Stimulated activated CD8-positive, alpha-beta memory T cell treated with anti-CD3 and anti-CD28 coated beads, Interleukin-7, amount 100 ng/mL, for 48 hours (primary cell): ENCODE measurements at regions not wholly inside any gene's neighbourhood (a gene's known extent, or its start where the extent isn't known, plus 50 kb on each side); places are given as distances from the start of the nearest gene placed in this dataset.

ENCODE experiments used
- DNase-seq, 2 donors: peaks; one replicate each; pipeline ENCODE4 v3.0.0-alpha.2; 2020; ENCODE audit warnings: low read depth in 1 of 2; ENCODE audit errors: extremely low read depth in 1 of 2

DNA sequence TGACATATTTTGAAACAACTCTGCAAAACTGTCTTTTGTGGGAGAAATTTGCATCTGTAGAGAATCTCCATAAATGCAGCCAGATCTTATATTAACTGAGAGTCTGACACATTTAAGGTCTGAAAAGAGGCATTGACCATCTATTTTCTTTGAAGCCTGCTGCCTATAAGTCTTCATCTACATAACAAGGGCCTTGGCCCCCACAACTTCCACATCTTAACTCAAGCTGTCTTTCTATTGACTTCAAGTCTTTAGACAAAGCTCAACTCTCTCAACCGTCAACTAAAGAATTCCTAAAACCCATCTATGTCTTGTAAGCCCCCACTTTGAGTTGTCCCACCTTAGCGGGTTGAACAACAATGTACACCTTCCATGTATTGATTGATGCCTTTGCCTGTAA lies 72.4 kb upstream of the ADCY1 start:
- DNase-seq, result no peak

DNA sequence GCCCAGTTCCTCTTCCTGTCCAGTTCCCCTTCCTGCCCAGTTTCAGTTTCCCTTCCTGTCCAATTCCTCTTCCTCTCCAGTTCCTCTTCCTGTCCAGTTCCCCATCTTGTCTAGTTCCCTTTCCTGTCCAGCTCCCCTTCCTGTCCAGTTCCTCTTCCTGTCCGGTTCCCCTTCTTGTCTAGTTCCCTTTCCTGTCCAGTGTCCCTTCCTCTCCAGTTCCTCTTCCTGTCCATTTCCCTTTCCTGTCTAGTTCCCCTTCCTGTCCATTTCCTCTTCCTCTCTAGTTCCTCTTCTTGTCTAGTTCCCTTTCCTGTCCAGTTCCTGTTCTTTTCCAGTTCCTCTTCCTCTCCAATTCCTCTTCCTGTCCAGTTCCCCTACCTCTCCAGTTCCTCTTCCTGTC lies 68.1 kb upstream of the ADCY1 start:
- DNase-seq, result no peak

DNA sequence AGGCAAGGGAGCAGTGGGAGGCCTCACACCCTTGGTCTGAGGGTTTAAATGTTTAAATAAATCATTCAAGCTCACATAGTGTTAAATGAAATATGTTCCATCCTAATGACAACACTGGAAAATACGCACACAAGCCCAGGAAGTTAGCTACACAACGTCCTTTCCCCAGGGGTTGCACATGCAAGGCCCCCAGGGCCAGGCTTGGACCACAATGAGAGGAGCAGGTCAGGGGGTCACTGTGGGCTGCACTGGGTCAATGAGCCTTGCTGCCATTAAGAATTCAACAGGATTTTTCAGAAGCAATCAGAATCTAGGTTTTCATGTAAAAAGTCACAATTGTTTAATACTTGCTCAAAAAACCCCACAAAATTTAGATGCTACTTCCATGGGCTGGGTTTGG lies 64.9 kb upstream of the ADCY1 start:
- DNase-seq, result no peak

DNA sequence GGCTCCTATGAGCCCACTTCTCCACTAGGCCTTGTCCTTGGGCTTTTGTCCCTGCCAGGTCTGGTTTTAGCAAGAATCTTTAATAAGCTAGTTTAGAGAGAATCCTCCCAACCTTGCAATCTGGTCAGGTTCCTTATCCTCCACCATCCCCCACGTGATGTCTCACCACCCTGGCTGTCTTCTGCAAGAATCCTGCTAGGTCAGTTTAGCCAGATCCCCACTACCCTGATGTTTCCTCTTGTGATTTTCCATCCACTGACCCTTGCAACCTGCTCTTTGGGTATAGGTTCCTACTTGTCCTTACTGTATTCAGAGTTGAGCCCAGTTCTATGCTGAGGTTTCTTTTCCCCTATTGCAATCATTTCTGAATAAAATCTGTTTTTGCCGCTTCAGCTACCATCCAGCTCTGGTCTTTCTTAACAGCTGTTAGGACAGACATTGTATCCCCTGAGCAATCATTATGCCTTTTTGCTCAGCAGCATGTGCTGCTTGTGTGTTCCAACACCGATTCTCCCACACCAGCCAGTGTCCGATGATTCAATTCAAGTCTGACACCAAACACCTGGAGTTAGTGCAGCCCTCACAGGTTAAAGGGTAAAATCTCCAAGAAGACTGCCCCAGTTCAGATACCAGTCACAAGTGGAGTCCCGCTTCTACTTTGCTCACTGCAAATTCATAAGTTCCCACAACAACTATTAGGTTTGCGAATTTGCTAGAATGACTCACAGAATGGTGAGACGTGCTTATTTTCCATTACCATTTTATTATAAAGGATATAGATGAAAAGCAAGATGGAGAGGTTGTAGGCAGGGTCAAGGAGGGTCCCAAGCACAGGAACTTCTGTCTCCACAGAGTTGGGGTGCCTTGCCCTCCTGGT lies 62.2 kb upstream of the ADCY1 start:
- no peak for DNase-seq

DNA sequence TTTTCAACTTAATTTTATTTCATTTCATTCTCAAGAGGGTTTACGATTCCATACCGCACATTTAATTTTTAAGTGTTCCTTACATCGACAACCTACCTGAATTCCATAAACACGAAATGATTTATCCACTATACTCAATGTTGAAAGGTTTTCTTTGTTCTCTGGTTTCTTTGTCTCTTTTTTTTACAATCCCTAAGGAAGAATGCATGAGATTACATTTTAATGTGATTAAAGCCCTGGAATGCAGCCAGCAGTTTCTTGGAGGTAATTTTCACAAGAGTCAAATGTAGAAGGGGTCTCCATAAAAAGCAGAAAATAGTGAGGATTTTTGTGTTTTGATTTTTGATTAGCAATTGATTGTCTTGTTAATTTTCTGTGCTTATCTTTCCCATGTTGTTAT lies 59.2 kb upstream of the ADCY1 start:
- no peak for DNase-seq

DNA sequence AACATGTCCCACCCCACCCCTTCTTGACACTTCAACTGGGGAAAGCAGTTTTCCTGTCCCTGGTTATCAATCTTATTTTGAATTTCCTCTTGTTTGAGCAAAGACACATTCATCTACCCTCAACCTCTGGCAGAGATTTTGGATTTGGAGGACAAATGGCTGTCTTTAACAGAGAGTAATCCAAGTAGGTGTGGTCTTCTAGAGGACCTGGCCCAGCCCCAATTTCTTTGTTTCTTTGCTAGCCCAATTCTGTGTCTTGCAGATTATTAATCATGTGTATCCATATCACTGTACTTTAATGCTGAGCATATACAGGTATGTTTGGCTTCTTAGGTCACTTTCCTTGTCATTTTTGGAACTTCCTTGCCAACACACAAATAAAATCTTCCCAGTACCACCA lies 58.8 kb upstream of the ADCY1 start:
- DNase-seq, result no peak
